ENCODE measurements at regions not wholly inside any gene's neighbourhood (a gene's known extent, or its start where the extent isn't known, plus 50 kb on each side); places are given as distances from the start of the nearest gene placed in this dataset.

DNA sequence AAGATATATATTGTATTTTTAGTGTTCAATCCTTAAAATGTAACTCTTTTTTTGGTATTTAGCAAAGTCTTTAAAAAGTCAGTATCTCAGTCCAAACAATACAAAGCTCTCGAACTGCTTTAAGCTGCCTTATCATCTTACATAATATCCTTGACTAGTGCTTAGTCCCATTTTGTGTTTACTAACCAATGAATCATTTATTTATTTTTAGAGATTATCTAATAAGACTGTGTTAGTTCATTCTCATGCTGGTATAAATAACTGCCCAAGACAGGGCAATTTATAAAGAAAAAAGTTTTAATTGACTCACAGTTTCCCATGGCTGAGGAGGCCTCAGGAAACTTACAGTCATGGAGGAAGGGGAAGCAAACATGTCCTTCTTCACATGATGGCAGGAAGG lies 248.3 kb upstream of the KYNU start:
- H3K27ac ChIP-seq (ENCODE audit: insufficient read depth, low read length): no peak overlapping the region
- no peaks in the 10 kb centered on the region for H3K4me1 ChIP-seq (ENCODE audit: control insufficient read depth, extremely low read depth, insufficient read depth, low read length)
- H3K9ac ChIP-seq (ENCODE audit: insufficient read depth, low read length): no peak overlapping the region
- H3K4me3 ChIP-seq (replicated peaks in 1 of 4; ENCODE audit: control extremely low read depth in 1 of 4, insufficient read depth in 1 of 4, low read depth in 3 of 4, low read length in 4 of 4): no peak overlapping the region
- H3K9me3 ChIP-seq (ENCODE audit: control insufficient read depth, insufficient read depth, low read depth, low read length): no peaks in the 10 kb centered on the region
- no peak overlapping the region for H3K4me2 ChIP-seq (ENCODE audit: extremely low read depth, insufficient read depth, low read length)
- no peaks in the 10 kb centered on the region for H3K36me3 ChIP-seq (ENCODE audit: control insufficient read depth, insufficient read depth, low read length)
- no peak for TF ChIP-seq EZH2 (IDR thresholded peaks at IDR 0.05; ENCODE audit: low read length, missing control alignments)
- no peak overlapping the region for H2AFZ ChIP-seq (ENCODE audit: low read length)
- no peaks in the 10 kb centered on the region for H3K79me2 ChIP-seq (ENCODE audit: control insufficient read depth, insufficient read depth, low read length)
- H4K20me1 ChIP-seq (ENCODE audit: control insufficient read depth, extremely low read depth, insufficient read depth, low read length): no peaks in the 10 kb centered on the region
- no peaks in the 10 kb centered on the region for H3K27me3 ChIP-seq (ENCODE audit: control insufficient read depth, insufficient read depth, low read length)
- no peak for DNase-seq (ENCODE audit: low read depth in 2 of 2)

DNA sequence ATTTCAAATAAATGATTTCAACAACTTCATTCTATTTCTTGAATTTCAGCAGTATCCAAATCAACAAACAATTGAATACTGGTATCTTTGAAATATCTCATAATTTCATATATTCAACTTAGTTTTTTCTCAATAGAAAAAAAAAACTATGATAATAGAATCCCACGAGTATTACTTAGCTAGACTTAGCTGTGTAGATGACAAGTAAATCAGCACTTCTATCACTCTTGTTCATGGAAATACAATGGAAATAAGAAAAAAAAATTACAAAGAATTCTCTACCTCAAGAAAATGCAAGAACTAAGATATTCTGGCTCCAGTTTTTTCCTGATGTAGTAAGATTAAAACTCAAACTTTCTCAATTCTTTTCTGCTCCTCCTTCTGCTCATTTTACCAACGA lies 256.2 kb upstream of the KYNU start:
- TF ChIP-seq EZH2 (IDR thresholded peaks at IDR 0.05; ENCODE audit: low read length, missing control alignments): no peak
- TF ChIP-seq, protein P1, sequence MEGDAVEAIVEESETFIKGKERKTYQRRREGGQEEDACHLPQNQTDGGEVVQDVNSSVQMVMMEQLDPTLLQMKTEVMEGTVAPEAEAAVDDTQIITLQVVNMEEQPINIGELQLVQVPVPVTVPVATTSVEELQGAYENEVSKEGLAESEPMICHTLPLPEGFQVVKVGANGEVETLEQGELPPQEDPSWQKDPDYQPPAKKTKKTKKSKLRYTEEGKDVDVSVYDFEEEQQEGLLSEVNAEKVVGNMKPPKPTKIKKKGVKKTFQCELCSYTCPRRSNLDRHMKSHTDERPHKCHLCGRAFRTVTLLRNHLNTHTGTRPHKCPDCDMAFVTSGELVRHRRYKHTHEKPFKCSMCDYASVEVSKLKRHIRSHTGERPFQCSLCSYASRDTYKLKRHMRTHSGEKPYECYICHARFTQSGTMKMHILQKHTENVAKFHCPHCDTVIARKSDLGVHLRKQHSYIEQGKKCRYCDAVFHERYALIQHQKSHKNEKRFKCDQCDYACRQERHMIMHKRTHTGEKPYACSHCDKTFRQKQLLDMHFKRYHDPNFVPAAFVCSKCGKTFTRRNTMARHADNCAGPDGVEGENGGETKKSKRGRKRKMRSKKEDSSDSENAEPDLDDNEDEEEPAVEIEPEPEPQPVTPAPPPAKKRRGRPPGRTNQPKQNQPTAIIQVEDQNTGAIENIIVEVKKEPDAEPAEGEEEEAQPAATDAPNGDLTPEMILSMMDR (conservative IDR thresholded peaks at IDR 0.05 in 1 of 2, IDR thresholded peaks at IDR 0.05 in 1 of 2; ENCODE audit: low read depth in 1 of 2, low read length in 2 of 2): no peak
- DNase-seq (ENCODE audit: low read depth in 2 of 2): no peak
- Histone ChIP-seq H3K4me3 (replicated peaks in 1 of 4; ENCODE audit: control extremely low read depth in 1 of 4, insufficient read depth in 1 of 4, low read depth in 3 of 4, low read length in 4 of 4) (no peak overlapping the region), H3K36me3 (ENCODE audit: control insufficient read depth, insufficient read depth, low read length) (no peaks in the 10 kb centered on the region), H3K79me2 (ENCODE audit: control insufficient read depth, insufficient read depth, low read length) (no peaks in the 10 kb centered on the region), H3K27ac (ENCODE audit: insufficient read depth, low read length) (no peak overlapping the region), H3K27me3 (ENCODE audit: control insufficient read depth, insufficient read depth, low read length) (no peaks in the 10 kb centered on the region), H4K20me1 (ENCODE audit: control insufficient read depth, extremely low read depth, insufficient read depth, low read length) (no peaks in the 10 kb centered on the region), H3K9ac (ENCODE audit: insufficient read depth, low read length) (no peak overlapping the region), H2AFZ (ENCODE audit: low read length) (no peak overlapping the region), H3K4me2 (ENCODE audit: extremely low read depth, insufficient read depth, low read length) (no peak overlapping the region), H3K9me3 (ENCODE audit: control insufficient read depth, insufficient read depth, low read depth, low read length) (no peaks in the 10 kb centered on the region), H3K4me1 (ENCODE audit: control insufficient read depth, extremely low read depth, insufficient read depth, low read length) (no peaks in the 10 kb centered on the region)

DNA sequence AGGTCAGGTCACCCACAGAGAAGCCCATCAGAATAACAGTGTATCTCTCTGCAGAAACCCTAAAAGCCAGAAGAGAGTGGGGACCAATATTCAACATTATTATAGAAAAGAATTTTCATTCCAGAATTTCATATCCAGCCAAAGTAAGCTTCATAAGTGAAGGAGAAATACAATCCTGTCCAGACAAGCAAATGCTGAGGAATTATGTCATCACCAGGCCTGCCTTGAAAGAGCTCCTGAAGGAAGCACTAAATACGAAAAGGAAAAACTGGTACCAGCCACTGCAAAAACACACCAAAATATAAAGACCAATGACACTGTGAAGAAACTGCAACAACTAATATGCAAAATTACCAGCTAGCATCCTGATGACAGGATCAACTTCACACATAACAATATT lies 260.0 kb upstream of the KYNU start:
- Histone ChIP-seq H3K4me3 (replicated peaks in 1 of 4; ENCODE audit: control extremely low read depth in 1 of 4, insufficient read depth in 1 of 4, low read depth in 3 of 4, low read length in 4 of 4) (no peak overlapping the region), H3K27me3 (ENCODE audit: control insufficient read depth, insufficient read depth, low read length) (no peaks in the 10 kb centered on the region), H2AFZ (ENCODE audit: low read length) (no peak overlapping the region), H3K36me3 (ENCODE audit: control insufficient read depth, insufficient read depth, low read length) (no peaks in the 10 kb centered on the region), H3K4me2 (ENCODE audit: extremely low read depth, insufficient read depth, low read length) (no peak overlapping the region), H3K27ac (ENCODE audit: insufficient read depth, low read length) (no peak overlapping the region), H4K20me1 (ENCODE audit: control insufficient read depth, extremely low read depth, insufficient read depth, low read length) (no peaks in the 10 kb centered on the region), H3K9me3 (ENCODE audit: control insufficient read depth, insufficient read depth, low read depth, low read length) (no peaks in the 10 kb centered on the region), H3K9ac (ENCODE audit: insufficient read depth, low read length) (no peak overlapping the region), H3K4me1 (ENCODE audit: control insufficient read depth, extremely low read depth, insufficient read depth, low read length) (no peaks in the 10 kb centered on the region), H3K79me2 (ENCODE audit: control insufficient read depth, insufficient read depth, low read length) (no peaks in the 10 kb centered on the region)
- TF ChIP-seq EZH2 (IDR thresholded peaks at IDR 0.05; ENCODE audit: low read length, missing control alignments): no peak
- TF ChIP-seq, protein P1 (conservative IDR thresholded peaks at IDR 0.05 in 1 of 2, IDR thresholded peaks at IDR 0.05 in 1 of 2; ENCODE audit: low read depth in 1 of 2, low read length in 2 of 2): no peak
- DNase-seq (ENCODE audit: low read depth in 2 of 2): no peak
